GM06990 (cell line): ENCODE measurements at regions not wholly inside any gene's neighbourhood (a gene's known extent, or its start where the extent isn't known, plus 50 kb on each side); places are given as distances from the start of the nearest gene placed in this dataset.

Source experiments
- DNase-seq: peaks from one replicate; pipeline ENCODE4 v3.0.0-alpha.2; 2011; ENCODE audit not compliant: insufficient read length; ENCODE audit errors: extremely low read depth
- H3K27me3 ChIP-seq: replicated peaks from 2 replicates; pipeline ENCODE4 v1.6.0; 2011; ENCODE audit warnings: low read length; ENCODE audit not compliant: control insufficient read depth, insufficient read depth
- H3K36me3 ChIP-seq: 2 replicates; pipeline ENCODE4 v1.5.1; 2011; ENCODE audit warnings: low read length; ENCODE audit not compliant: control insufficient read depth, insufficient read depth
- H3K4me3 ChIP-seq: replicated peaks from 2 replicates; pipeline ENCODE4 v1.5.1; 2011; ENCODE audit warnings: low read depth, mild to moderate bottlenecking, control low read depth, low read length
- TF ChIP-seq, protein P1 (sequence below): IDR thresholded peaks from 2 replicates; pipeline ENCODE4 v1.5.1; 2011; ENCODE audit warnings: low read length, control low read depth, mild to moderate bottlenecking, inconsistent platforms; ENCODE audit not compliant: insufficient read depth, poor library complexity, severe bottlenecking

DNA sequence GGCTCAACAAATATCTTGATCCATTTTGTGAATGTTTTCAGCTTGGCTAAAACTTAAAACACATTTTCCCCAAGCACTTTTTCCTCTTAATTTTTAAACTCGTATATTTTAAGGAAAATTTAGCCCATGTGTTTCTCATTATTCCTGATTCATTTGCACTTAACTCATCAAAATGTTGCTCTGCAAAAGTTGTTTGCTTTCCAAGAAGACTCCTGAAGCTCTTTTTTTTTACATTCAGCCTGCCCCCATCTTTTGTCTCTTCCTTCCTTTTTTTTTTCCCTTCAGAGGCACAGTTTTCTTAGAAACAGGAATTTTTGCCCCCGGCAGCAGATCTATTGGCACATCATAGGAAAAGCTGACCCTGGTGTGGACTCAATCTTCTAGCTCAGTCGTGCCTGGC, 155.0 kb upstream of the SALL1 start:
- DNase-seq, result no peak

DNA sequence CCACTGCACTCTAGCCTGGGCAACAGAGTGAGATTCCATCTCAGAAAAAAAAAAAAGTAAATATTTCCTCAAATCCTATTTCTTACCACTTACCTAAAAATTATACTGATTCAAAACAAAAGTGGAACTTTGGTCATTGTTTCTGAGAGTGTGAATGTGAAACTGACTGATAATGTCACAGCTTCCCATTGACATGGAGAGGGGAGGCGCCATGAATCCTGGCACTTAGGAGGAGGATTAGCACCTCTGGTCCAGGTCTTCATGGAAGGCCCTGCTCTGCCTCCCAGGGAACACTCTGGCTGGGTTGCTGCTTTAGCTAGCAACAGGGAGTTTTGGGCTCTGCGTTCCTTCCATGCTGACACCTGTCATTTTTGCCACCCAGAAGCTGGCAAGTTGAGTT, 154.3 kb upstream of the SALL1 start:
- Histone ChIP-seq H3K36me3 (no peaks in the 10 kb centered on the region), H3K4me3 (no peak overlapping the region), H3K27me3 (no peaks in the 10 kb centered on the region)
- TF ChIP-seq, protein P1, sequence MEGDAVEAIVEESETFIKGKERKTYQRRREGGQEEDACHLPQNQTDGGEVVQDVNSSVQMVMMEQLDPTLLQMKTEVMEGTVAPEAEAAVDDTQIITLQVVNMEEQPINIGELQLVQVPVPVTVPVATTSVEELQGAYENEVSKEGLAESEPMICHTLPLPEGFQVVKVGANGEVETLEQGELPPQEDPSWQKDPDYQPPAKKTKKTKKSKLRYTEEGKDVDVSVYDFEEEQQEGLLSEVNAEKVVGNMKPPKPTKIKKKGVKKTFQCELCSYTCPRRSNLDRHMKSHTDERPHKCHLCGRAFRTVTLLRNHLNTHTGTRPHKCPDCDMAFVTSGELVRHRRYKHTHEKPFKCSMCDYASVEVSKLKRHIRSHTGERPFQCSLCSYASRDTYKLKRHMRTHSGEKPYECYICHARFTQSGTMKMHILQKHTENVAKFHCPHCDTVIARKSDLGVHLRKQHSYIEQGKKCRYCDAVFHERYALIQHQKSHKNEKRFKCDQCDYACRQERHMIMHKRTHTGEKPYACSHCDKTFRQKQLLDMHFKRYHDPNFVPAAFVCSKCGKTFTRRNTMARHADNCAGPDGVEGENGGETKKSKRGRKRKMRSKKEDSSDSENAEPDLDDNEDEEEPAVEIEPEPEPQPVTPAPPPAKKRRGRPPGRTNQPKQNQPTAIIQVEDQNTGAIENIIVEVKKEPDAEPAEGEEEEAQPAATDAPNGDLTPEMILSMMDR, result no peak
- DNase-seq, result no peak

More for the DNA sequence above, 155.0 kb upstream of the SALL1 start:
- Histone ChIP-seq H3K4me3 (no peak overlapping the region), H3K36me3 (no peaks in the 10 kb centered on the region), H3K27me3 (no peaks in the 10 kb centered on the region)
- TF ChIP-seq, protein P1, result no peak

DNA sequence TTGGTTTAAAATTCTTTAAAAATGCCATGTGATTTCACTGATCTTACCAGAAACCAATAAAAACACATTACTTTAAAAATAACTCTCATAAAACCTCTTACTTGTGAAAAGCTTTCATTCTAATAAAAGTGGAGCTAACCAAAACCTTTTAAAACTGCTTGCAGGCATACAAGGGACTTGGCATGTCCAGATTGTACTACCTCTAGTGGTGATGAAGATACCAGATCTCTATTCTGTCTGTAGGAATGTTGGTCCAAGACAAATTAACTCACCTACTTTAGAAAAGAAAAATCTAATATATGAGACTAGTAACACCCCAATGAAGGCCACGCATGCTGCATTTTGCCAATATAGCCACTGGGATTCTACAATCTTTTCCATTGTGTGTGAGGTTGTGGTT, 151.0 kb upstream of the SALL1 start:
- Histone ChIP-seq H3K27me3 (no peaks in the 10 kb centered on the region), H3K4me3 (no peak overlapping the region), H3K36me3 (no peaks in the 10 kb centered on the region)
- TF ChIP-seq, protein P1, result no peak
- DNase-seq, result no peak

DNA sequence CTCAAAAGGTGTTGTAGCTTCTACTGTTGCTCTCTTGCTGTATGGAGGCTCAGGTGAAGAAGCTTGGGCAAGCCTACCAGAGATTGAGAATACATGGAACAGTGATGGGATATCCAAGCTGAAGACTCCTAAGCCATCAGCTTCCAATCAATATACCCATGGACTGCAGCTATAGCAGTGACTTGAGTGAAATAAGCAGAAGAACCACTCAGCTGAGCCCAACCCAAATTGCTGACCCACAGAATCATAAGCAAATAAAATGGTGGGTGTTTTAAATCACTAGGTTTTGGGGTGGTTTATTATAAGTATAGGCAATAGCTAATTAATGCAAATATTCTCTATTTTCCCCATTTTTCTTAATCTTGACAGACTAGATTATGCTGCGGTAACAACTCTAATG, 147.7 kb upstream of the SALL1 start:
- no peak for DNase-seq
- H3K4me3 ChIP-seq, result no peak overlapping the region
- no peaks in the 10 kb centered on the region for H3K36me3 ChIP-seq
- no peaks in the 10 kb centered on the region for H3K27me3 ChIP-seq
- TF ChIP-seq, protein P1, result no peak

DNA sequence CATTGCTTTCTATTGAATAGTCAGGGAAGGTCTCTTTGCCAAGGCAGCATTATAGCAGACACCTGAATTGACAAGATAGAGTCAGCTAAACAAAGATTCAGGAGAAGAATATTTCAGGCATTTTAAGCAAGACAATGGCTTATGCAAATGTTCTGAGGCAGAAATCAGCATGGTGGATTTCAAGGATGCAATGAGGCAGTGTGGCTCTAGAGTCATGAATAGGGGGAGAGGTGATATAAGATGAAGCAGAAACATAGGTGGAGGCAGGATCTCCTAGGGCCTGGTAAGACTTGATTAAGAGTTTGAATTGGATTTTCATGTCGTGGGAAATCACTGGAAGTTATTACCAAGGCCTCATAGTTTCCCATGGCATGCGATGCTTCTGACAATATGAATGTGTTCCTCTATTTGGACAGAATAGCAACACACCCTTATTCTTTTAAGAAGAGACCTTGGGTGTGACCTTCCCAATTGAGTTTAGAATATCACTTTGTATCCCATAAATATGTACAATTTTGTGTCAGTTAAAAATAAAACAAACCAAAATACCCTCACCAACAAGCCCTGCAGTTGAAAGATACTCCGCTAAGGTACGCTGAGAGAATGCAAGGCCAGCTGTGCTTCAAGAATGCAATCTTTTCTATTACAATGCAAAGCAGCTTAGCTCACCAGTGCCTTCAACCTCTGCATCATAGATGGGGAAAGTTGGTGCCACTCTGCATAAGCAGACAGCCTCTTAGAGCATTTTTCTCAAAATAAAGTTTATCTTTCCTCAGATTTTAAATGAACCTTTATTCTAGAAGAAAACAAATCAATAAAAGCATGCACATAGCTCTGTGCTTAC, 139.6 kb upstream of the SALL1 start:
- H3K36me3 ChIP-seq, result no peaks in the 10 kb centered on the region
- TF ChIP-seq, protein P1, result no peak
- H3K4me3 ChIP-seq, result no peak overlapping the region
- no peak for DNase-seq
- H3K27me3 ChIP-seq, result no peaks in the 10 kb centered on the region; the same call in 1 of the 2 replicates
